ENCODE measurements at regions not wholly inside any gene's neighbourhood (a gene's known extent, or its start where the extent isn't known, plus 50 kb on each side); places are given as distances from the start of the nearest gene placed in this dataset.

DNA sequence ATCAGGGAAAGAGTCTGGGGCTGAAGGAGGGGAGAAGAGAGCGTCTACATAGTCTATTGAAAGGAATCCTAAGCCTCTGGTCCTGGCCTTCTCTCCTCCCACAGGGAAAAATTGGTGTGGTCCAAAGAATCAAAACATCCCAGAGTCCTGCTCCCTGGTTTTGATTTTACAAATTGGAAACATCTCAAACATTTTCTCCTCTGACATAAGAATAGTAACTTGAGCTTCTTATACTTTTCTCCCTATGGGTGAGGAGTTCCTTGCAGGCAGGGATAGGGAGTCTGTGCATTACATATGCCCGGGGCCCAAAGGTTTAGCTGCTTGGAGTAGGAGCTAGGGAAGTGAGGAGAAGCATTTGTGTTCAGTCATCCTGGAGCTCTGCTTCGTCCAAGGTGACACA, 120.0 kb upstream of the GGTLC1 start:
- Mint-ChIP-seq H3K27me3 (ENCODE audit: low read depth in 3 of 3) (peaks cover 0 to 9% (median 3%) of the 10 kb centered on the region in 3 donors), H3K4me1 (no peaks in the 10 kb centered on the region), H3K36me3 (no peaks in the 10 kb centered on the region), H3K9me3 (peaks cover 0 to 3% (median 0%) of the 10 kb centered on the region in 7 donors), H3K4me3 (no peak overlapping the region), H3K27ac (no peak overlapping the region)
- no peaks in the 10 kb centered on the region for H3K27me3 ChIP-seq (ENCODE audit: control insufficient read depth in 2 of 2, insufficient read depth in 2 of 2, low read length in 2 of 2)
- WGBS (ENCODE audit: insufficient coverage) = 81% methylated on average over 2 of the region's 3 CpGs
- H4K20me1 ChIP-seq (ENCODE audit: insufficient read depth, low read length) = no peaks in the 10 kb centered on the region
- no peak overlapping the region for H3K4me3 ChIP-seq (replicated peaks in 1 of 3; ENCODE audit: low read depth in 2 of 3, low read length in 3 of 3)
- H3K9ac ChIP-seq (ENCODE audit: insufficient read depth, low read length, poor library complexity, severe bottlenecking) = no peak overlapping the region
- no peak overlapping the region for H2AFZ ChIP-seq (ENCODE audit: insufficient read depth, low read depth, low read length, poor library complexity, severe bottlenecking)
- H3K27ac ChIP-seq (ENCODE audit: low read depth in 1 of 2, low read length in 2 of 2) = no peak overlapping the region
- no peaks in the 10 kb centered on the region for H3K36me3 ChIP-seq (replicated peaks in 1 of 2; ENCODE audit: control insufficient read depth in 1 of 2, insufficient read depth in 2 of 2, low read length in 2 of 2)
- no peak overlapping the region for H3K4me2 ChIP-seq (replicated peaks; ENCODE audit: extremely low read depth, low read length, poor library complexity, severe bottlenecking)
- no peak for DNase-seq
- no peaks in the 10 kb centered on the region for H3K4me1 ChIP-seq (ENCODE audit: control insufficient read depth in 1 of 2, insufficient read depth in 2 of 2, low read length in 2 of 2)
- no peaks in the 10 kb centered on the region for H3K79me2 ChIP-seq (ENCODE audit: insufficient read depth, low read length)
- H3K9me3 ChIP-seq (replicated peaks in 1 of 2; ENCODE audit: control insufficient read depth in 1 of 2, insufficient read depth in 1 of 2, low read length in 2 of 2) = no peaks in the 10 kb centered on the region
- intact Hi-C loops (cut with micrococcal nuclease) = no loop called here
- TF ChIP-seq, protein P1, sequence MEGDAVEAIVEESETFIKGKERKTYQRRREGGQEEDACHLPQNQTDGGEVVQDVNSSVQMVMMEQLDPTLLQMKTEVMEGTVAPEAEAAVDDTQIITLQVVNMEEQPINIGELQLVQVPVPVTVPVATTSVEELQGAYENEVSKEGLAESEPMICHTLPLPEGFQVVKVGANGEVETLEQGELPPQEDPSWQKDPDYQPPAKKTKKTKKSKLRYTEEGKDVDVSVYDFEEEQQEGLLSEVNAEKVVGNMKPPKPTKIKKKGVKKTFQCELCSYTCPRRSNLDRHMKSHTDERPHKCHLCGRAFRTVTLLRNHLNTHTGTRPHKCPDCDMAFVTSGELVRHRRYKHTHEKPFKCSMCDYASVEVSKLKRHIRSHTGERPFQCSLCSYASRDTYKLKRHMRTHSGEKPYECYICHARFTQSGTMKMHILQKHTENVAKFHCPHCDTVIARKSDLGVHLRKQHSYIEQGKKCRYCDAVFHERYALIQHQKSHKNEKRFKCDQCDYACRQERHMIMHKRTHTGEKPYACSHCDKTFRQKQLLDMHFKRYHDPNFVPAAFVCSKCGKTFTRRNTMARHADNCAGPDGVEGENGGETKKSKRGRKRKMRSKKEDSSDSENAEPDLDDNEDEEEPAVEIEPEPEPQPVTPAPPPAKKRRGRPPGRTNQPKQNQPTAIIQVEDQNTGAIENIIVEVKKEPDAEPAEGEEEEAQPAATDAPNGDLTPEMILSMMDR (IDR thresholded peaks at IDR 0.05) = no peak

DNA sequence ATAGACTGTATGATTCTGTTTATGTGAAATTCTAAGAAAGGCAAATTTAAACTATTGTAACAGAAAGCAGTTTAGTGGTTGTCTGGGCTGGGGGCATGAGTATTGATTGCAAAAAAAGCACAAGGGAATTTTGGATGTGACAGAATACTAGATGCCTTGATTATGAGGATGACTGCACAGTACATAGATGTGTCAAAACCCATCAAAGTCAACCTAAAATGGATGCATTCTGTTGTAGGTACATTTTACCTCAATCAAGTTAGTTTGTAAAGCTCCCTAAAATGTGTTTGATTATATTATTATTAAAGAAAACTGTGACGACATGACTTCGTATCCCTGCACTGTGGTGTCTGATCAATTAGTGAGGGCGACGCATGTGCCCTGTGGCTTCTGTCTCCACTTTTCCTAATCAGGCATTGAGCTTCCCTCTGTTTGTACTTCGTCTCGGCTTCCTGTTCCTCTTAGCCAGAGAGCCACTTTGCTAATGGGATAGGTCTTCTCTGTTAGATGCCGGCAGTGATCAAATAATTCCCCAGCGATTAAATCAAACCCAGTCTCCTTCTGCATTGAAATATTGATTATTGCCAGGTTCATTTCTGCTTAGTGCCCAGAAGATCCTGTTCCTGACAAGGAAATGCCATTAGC, 118.3 kb upstream of the GGTLC1 start:
- 70% methylated on average over 5 of the region's 8 CpGs for WGBS (ENCODE audit: insufficient coverage)
- Mint-ChIP-seq H3K4me1 (no peaks in the 10 kb centered on the region), H3K36me3 (no peaks in the 10 kb centered on the region), H3K27ac (no peak overlapping the region), H3K4me3 (no peak overlapping the region), H3K27me3 (ENCODE audit: low read depth in 3 of 3) (peaks cover 0 to 5% (median 3%) of the 10 kb centered on the region in 3 donors), H3K9me3 (peaks cover 0 to 3% (median 0%) of the 10 kb centered on the region in 7 donors)
- no peak overlapping the region for H3K9ac ChIP-seq (ENCODE audit: insufficient read depth, low read length, poor library complexity, severe bottlenecking)
- DNase-seq = no peak
- no peak overlapping the region for H2AFZ ChIP-seq (ENCODE audit: insufficient read depth, low read depth, low read length, poor library complexity, severe bottlenecking)
- no peaks in the 10 kb centered on the region for H4K20me1 ChIP-seq (ENCODE audit: insufficient read depth, low read length)
- H3K4me3 ChIP-seq (replicated peaks in 1 of 3; ENCODE audit: low read depth in 2 of 3, low read length in 3 of 3) = no peak overlapping the region
- intact Hi-C loops (cut with micrococcal nuclease) = no loop called here
- no peak overlapping the region for H3K27ac ChIP-seq (ENCODE audit: low read depth in 1 of 2, low read length in 2 of 2)
- no peaks in the 10 kb centered on the region for H3K36me3 ChIP-seq (replicated peaks in 1 of 2; ENCODE audit: control insufficient read depth in 1 of 2, insufficient read depth in 2 of 2, low read length in 2 of 2)
- no peaks in the 10 kb centered on the region for H3K79me2 ChIP-seq (ENCODE audit: insufficient read depth, low read length)
- H3K4me2 ChIP-seq (replicated peaks; ENCODE audit: extremely low read depth, low read length, poor library complexity, severe bottlenecking) = no peak overlapping the region
- H3K4me1 ChIP-seq (ENCODE audit: control insufficient read depth in 1 of 2, insufficient read depth in 2 of 2, low read length in 2 of 2) = no peaks in the 10 kb centered on the region
- H3K9me3 ChIP-seq (replicated peaks in 1 of 2; ENCODE audit: control insufficient read depth in 1 of 2, insufficient read depth in 1 of 2, low read length in 2 of 2) = no peaks in the 10 kb centered on the region
- H3K27me3 ChIP-seq (ENCODE audit: control insufficient read depth in 2 of 2, insufficient read depth in 2 of 2, low read length in 2 of 2) = no peaks in the 10 kb centered on the region
- TF ChIP-seq, protein P1 (IDR thresholded peaks at IDR 0.05) = no peak

All from CD14-positive monocyte (primary cell).